CD4-positive, alpha-beta T cell treated with Interleukin-15 for 1 hour (primary cell): ENCODE measurements at regions not wholly inside any gene's neighbourhood (a gene's known extent, or its start where the extent isn't known, plus 50 kb on each side); places are given as distances from the start of the nearest gene placed in this dataset.

Experiments
- DNase-seq: peaks from one replicate; pipeline ENCODE4 v3.0.0-alpha.2; 2020

- no peak for DNase-seq
Measured at GRCh38 chr2:187274146-187274545, 173.9 kb downstream of the CALCRL start.

- DNase-seq, result no peak
Measured at GRCh38 chr2:187272255-187272654, 175.8 kb downstream of the CALCRL start.

- no peak for DNase-seq
Measured at GRCh38 chr2:187271825-187272224, 176.2 kb downstream of the CALCRL start.

GRCh38 chr2:187266645-187267044 is 181.4 kb downstream of the CALCRL start:
- DNase-seq, result no peak

GRCh38 chr2:187266147-187266546 is 181.9 kb downstream of the CALCRL start:
- DNase-seq, result no peak

GRCh38 chr2:187264612-187265011 is 183.4 kb downstream of the CALCRL start:
- DNase-seq, result no peak

- DNase-seq, result no peak
Measured at GRCh38 chr2:187263675-187264560, 184.1 kb downstream of the CALCRL start.

GRCh38 chr2:187261705-187262104 is 186.3 kb downstream of the CALCRL start:
- no peak for DNase-seq

GRCh38 chr2:187252063-187252462 is 196.0 kb downstream of the CALCRL start:
- DNase-seq, result no peak

- DNase-seq, result no peak
Measured at GRCh38 chr2:187250137-187250536, 197.9 kb downstream of the CALCRL start.

- no peak for DNase-seq
Measured at GRCh38 chr2:187233811-187234210, 214.2 kb downstream of the CALCRL start.

- DNase-seq, result no peak
Measured at GRCh38 chr2:187232749-187233148, 215.3 kb downstream of the CALCRL start.

- no peak for DNase-seq
Measured at GRCh38 chr2:187230088-187230487, 218.0 kb downstream of the CALCRL start.

GRCh38 chr2:187228986-187229385 is 219.1 kb downstream of the CALCRL start:
- DNase-seq, result no peak

- no peak for DNase-seq
Measured at GRCh38 chr2:187224989-187225388, 223.1 kb downstream of the CALCRL start.

- no peak for DNase-seq
Measured at GRCh38 chr2:187220071-187220470, 228.0 kb downstream of the CALCRL start.

- no peak for DNase-seq
Measured at GRCh38 chr2:187215532-187216240, 232.4 kb downstream of the CALCRL start.

GRCh38 chr2:187214306-187214705 is 233.7 kb downstream of the CALCRL start:
- DNase-seq, result no peak

GRCh38 chr2:187213798-187214197 is 234.3 kb downstream of the CALCRL start:
- no peak for DNase-seq

GRCh38 chr2:187210726-187211125 is 237.3 kb downstream of the CALCRL start:
- no peak for DNase-seq

GRCh38 chr2:187208199-187208785 is 239.8 kb downstream of the CALCRL start:
- no peak for DNase-seq

GRCh38 chr2:187207126-187207525 is 240.9 kb downstream of the CALCRL start:
- no peak for DNase-seq

GRCh38 chr2:187206471-187206870 is 241.6 kb downstream of the CALCRL start:
- DNase-seq, result no peak

GRCh38 chr2:187206071-187206470 is 242.0 kb downstream of the CALCRL start:
- no peak for DNase-seq
